Caco-2 (cell line): ENCODE measurements at regions not wholly inside any gene's neighbourhood (a gene's known extent, or its start where the extent isn't known, plus 50 kb on each side); places are given as distances from the start of the nearest gene placed in this dataset.
"Not testable (repeated sequence)": the region's sequence is repeated elsewhere in the genome, so short reads cannot be mapped to it uniquely, and the experiment has no call there.

Experiments
- BruUV-seq: library from RNA; stranded (reverse); fragments of 400-500 nt; replicated peaks from 2 replicates; lab custom pipeline; 2021; lab: Mats Ljungman, UMichigan
- CTCF ChIA-PET: fragments of 300-600 bp; sonication (Branson Sonifier 250); formaldehyde crosslinking; loops from one replicate; lab custom pipeline; 2022; ENCODE audit warnings: antibody characterized with exemption; lab: Charles Lee
- POLR2A ChIA-PET: fragments of 300-600 bp; sonication (Branson Sonifier 250); formaldehyde crosslinking; loops from one replicate; lab custom pipeline; 2022; ENCODE audit warnings: antibody characterized with exemption; lab: Charles Lee
- DNase-seq, 2 experiments: peaks; one replicate each; pipeline versions ENCODE4 v3.0.0 to v3.0.0-alpha.2; 2020 to 2022
- H3K27me3 ChIP-seq: replicated peaks from 2 replicates; pipeline ENCODE4 v1.6.0; 2011; ENCODE audit warnings: low read length; ENCODE audit not compliant: control insufficient read depth, insufficient read depth
- H3K36me3 ChIP-seq: 2 replicates; pipeline ENCODE4 v1.5.1; 2011; ENCODE audit warnings: low read length; ENCODE audit not compliant: control insufficient read depth, insufficient read depth
- H3K4me1 ChIP-seq: fragments of 250-450 bp; sonication (Bioruptor Pico); 2 replicates; pipeline ENCODE4 v1.5.1; 2020; ENCODE audit warnings: mild to moderate bottlenecking
- H3K4me3 ChIP-seq: 2 replicates; pipeline ENCODE4 v1.5.1; 2011; ENCODE audit warnings: low read depth, mild to moderate bottlenecking, control low read depth, low read length
- H3K9me3 ChIP-seq: fragments of 250-450 bp; sonication (Bioruptor Pico); 2 replicates; pipeline ENCODE4 v1.5.1; 2020; ENCODE audit warnings: mild to moderate bottlenecking, moderate library complexity
- H3K27ac Mint-ChIP-seq: one replicate; pipeline ENCODE4 v1.8.0; 2022; ENCODE audit warnings: mixed read lengths; ENCODE audit not compliant: unreplicated experiment
- H3K27me3 Mint-ChIP-seq: one replicate; pipeline ENCODE4 v1.8.0; 2022; ENCODE audit warnings: mixed read lengths; ENCODE audit not compliant: insufficient read depth, unreplicated experiment
- H3K36me3 Mint-ChIP-seq: one replicate; pipeline ENCODE4 v1.8.0; 2022; ENCODE audit warnings: mild to moderate bottlenecking, mixed read lengths; ENCODE audit not compliant: insufficient read depth, unreplicated experiment
- H3K4me1 Mint-ChIP-seq: one replicate; pipeline ENCODE4 v1.8.0; 2022; ENCODE audit warnings: low read depth, mixed read lengths; ENCODE audit not compliant: unreplicated experiment
- H3K4me3 Mint-ChIP-seq: one replicate; pipeline ENCODE4 v1.8.0; 2022; ENCODE audit warnings: mild to moderate bottlenecking, moderate library complexity, mixed read lengths; ENCODE audit not compliant: unreplicated experiment
- H3K9me3 Mint-ChIP-seq: one replicate; pipeline ENCODE4 v1.8.0; 2022; ENCODE audit warnings: mixed read lengths; ENCODE audit not compliant: unreplicated experiment
- intact Hi-C: fragments of 100-400 bp; cut with micrococcal nuclease; formaldehyde crosslinking; loops from one replicate; pipeline ENCODE4 v1.10.0; 2022; ENCODE audit not compliant: unreplicated experiment
- TF ChIP-seq, protein P1 (sequence below), 2 experiments: fragments of 200-600 bp in 1 of 2; IDR thresholded peaks; 1 replicate in 1 of 2; 2 replicates in 1 of 2; pipeline versions ENCODE4 v1.5.1 to v1.8.0; 2011 to 2022; ENCODE audit warnings: antibody characterized with exemption in 1 of 2, control low read depth in 1 of 2, inconsistent platforms in 1 of 2, low read depth in 1 of 2, low read length in 1 of 2, mild to moderate bottlenecking in 1 of 2, moderate library complexity in 1 of 2; ENCODE audit not compliant: insufficient read depth in 1 of 2, severe bottlenecking in 1 of 2, unreplicated experiment in 1 of 2

DNA sequence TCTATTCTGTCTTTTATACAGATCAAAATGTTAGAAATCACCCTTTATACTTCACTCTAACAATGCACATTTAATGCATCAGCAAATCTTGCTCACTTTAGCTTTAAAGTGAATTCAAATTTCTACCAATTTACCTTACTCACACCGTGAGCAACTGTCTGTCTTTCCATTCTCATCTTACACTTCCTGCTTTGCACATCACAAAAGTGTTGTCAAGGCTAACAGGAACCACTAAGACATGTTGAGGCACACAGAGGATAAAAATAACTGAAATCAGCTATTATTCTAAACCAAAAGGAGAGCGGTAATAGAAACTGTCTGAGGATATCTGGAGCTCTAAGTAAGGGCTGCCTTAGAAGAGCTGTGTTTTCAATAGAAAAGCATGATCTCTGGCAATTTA lies 519.9 kb downstream of the ZBBX start:
- TF ChIP-seq, protein P1, sequence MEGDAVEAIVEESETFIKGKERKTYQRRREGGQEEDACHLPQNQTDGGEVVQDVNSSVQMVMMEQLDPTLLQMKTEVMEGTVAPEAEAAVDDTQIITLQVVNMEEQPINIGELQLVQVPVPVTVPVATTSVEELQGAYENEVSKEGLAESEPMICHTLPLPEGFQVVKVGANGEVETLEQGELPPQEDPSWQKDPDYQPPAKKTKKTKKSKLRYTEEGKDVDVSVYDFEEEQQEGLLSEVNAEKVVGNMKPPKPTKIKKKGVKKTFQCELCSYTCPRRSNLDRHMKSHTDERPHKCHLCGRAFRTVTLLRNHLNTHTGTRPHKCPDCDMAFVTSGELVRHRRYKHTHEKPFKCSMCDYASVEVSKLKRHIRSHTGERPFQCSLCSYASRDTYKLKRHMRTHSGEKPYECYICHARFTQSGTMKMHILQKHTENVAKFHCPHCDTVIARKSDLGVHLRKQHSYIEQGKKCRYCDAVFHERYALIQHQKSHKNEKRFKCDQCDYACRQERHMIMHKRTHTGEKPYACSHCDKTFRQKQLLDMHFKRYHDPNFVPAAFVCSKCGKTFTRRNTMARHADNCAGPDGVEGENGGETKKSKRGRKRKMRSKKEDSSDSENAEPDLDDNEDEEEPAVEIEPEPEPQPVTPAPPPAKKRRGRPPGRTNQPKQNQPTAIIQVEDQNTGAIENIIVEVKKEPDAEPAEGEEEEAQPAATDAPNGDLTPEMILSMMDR (IDR thresholded peaks at IDR 0.05; ENCODE audit: insufficient read depth in 1 of 2, low read depth in 1 of 2, low read length in 1 of 2, severe bottlenecking in 1 of 2, unreplicated experiment in 1 of 2), result no peak
- no peaks in the 10 kb centered on the region for H3K36me3 Mint-ChIP-seq
- Histone ChIP-seq H3K36me3 (no peaks in the 10 kb centered on the region), H3K27me3 (no peaks in the 10 kb centered on the region), H3K4me1 (no peaks in the 10 kb centered on the region), H3K9me3 (no peaks in the 10 kb centered on the region), H3K4me3 (no peak overlapping the region)
- no peak overlapping the region for H3K27ac Mint-ChIP-seq
- intact Hi-C loops, result no loop called here
- BruUV-seq, result no TSS peak
- H3K4me1 Mint-ChIP-seq, result no peaks in the 10 kb centered on the region
- no peaks in the 10 kb centered on the region for H3K27me3 Mint-ChIP-seq
- POLR2A ChIA-PET, result no interaction called here
- DNase-seq, result no peak
- CTCF ChIA-PET, result no interaction called here
- H3K4me3 Mint-ChIP-seq, result no peak overlapping the region
- no peaks in the 10 kb centered on the region for H3K9me3 Mint-ChIP-seq

DNA sequence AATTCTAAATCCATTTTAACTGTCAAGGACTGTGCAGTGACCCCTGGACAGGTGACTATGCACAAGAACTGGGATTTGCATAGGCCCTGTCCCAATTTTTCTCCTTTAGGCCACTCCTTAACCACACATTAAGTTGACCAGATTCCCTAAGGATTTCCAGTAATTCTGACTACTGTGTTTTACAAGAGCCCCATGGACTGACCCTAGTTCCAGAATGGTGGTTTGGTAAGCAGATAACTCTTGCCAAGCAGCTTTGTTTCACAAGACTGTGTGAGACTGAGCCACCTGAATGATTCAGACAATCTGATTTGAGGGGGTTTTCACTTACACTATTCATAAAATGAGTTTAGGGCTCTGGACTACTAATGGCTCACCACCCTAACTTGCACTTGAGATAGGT lies 535.8 kb downstream of the ZBBX start:
- Mint-ChIP-seq H3K36me3 (no peaks in the 10 kb centered on the region), H3K4me3 (no peak overlapping the region), H3K4me1 (no peaks in the 10 kb centered on the region), H3K9me3 (no peaks in the 10 kb centered on the region), H3K27me3 (no peaks in the 10 kb centered on the region), H3K27ac (no peak overlapping the region)
- POLR2A ChIA-PET, result no interaction called here
- CTCF ChIA-PET, result no interaction called here
- Histone ChIP-seq H3K36me3 (no peaks in the 10 kb centered on the region), H3K4me3 (no peak overlapping the region), H3K27me3 (no peaks in the 10 kb centered on the region), H3K4me1 (no peaks in the 10 kb centered on the region), H3K9me3 (no peaks in the 10 kb centered on the region)
- TF ChIP-seq, protein P1 (IDR thresholded peaks at IDR 0.05; ENCODE audit: insufficient read depth in 1 of 2, low read depth in 1 of 2, low read length in 1 of 2, severe bottlenecking in 1 of 2, unreplicated experiment in 1 of 2), result no peak
- intact Hi-C loops, result no loop called here
- DNase-seq, result no peak
- no TSS peak for BruUV-seq

DNA sequence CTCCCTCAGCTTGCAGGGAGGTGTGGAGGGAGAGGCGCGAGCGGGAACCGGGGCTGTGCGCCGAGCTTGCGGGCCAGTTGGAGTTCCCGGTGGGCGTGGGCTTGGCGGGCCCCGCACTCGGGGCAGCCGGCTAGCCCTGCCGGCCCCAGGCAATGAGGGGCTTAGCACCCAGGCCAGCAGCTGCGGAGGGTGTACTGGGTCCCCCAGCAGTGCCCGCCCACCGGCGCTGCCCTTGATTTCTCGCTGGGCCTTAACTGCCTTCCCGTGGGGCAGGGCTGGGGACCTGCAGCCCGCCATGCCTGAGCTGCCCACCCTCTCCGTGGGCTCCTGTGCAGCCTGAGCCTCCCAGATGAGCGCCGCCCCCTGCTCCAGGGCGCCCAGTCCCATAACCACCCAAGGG lies 537.3 kb downstream of the ZBBX start:
- H3K27me3 ChIP-seq, H3K4me1 Mint-ChIP-seq, H3K9me3 ChIP-seq, H3K36me3 Mint-ChIP-seq, H3K9me3 Mint-ChIP-seq, BruUV-seq, DNase-seq, H3K27me3 Mint-ChIP-seq, CTCF ChIA-PET, H3K4me3 Mint-ChIP-seq, H3K4me3 ChIP-seq, intact Hi-C loops, H3K4me1 ChIP-seq, H3K27ac Mint-ChIP-seq, POLR2A ChIA-PET, H3K36me3 ChIP-seq: not testable (repeated sequence)

DNA sequence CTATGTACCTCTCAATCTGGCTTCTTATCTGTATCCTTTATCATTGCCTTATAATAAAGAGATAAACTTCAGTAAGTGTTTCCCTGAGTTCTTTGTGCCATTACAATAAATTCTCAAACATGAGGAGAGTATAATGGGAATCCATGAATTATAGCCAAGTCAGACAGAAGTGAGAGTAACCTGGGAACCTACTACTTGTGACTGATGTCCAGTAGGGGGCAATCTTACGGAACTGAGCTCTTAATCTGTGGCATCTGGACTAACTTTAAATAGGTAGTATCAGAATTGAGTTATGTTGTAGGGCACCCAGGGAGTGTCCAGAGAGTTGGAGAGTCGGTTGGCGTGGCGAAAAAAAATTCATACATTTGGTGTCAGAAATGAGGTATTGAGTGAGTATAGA lies 542.6 kb downstream of the ZBBX start:
- intact Hi-C loops, result loop anchor here (1.0 kb wide), 1 partner anchor 195 kb away; no protein-coding TSS in a partner anchor
- no peaks in the 10 kb centered on the region for H3K27me3 ChIP-seq
- peak in 1 of 2 experiments; percentile 31 for DNase-seq

More for the DNA sequence above, 542.6 kb downstream of the ZBBX start:
- no peaks in the 10 kb centered on the region for H3K4me1 Mint-ChIP-seq
- TF ChIP-seq, protein P1 (IDR thresholded peaks at IDR 0.05; ENCODE audit: insufficient read depth in 1 of 2, low read depth in 1 of 2, low read length in 1 of 2, severe bottlenecking in 1 of 2, unreplicated experiment in 1 of 2), result peak; percentile 39 to 43
- BruUV-seq, result no TSS peak
- no peak overlapping the region for H3K4me3 Mint-ChIP-seq
- H3K9me3 ChIP-seq, result no peaks in the 10 kb centered on the region
- POLR2A ChIA-PET, result no interaction called here
- peaks cover 10% of the 10 kb centered on the region for H3K9me3 Mint-ChIP-seq
- no peaks in the 10 kb centered on the region for H3K27me3 Mint-ChIP-seq
- no peaks in the 10 kb centered on the region for H3K36me3 ChIP-seq
- no peaks in the 10 kb centered on the region for H3K4me1 ChIP-seq
- no peaks in the 10 kb centered on the region for H3K36me3 Mint-ChIP-seq
- CTCF ChIA-PET, result interaction anchor here (0.6 to 1.0 kb wide), 3 partner anchors 195 to 964 kb away, joined by 3 to 5 read pairs (median 4); no protein-coding TSS in a partner anchor
- H3K4me3 ChIP-seq, result no peak overlapping the region
- no peak overlapping the region for H3K27ac Mint-ChIP-seq
